ENCODE measurements at regions not wholly inside any gene's neighbourhood (a gene's known extent, or its start where the extent isn't known, plus 50 kb on each side); places are given as distances from the start of the nearest gene placed in this dataset.

- no peak for TF ChIP-seq CTCF (conservative IDR thresholded peaks at IDR 0.05; ENCODE audit: low read depth, low read length)
- no peak for TF ChIP-seq EZH2 (IDR thresholded peaks at IDR 0.05; ENCODE audit: borderline replicate concordance, low read depth, low read length, poor library complexity, severe bottlenecking)
Observed at GRCh38 chr20:16942756-16943155, 194.6 kb downstream of the OTOR start.
